ENCODE measurements at regions not wholly inside any gene's neighbourhood (a gene's known extent, or its start where the extent isn't known, plus 50 kb on each side); places are given as distances from the start of the nearest gene placed in this dataset.

DNA sequence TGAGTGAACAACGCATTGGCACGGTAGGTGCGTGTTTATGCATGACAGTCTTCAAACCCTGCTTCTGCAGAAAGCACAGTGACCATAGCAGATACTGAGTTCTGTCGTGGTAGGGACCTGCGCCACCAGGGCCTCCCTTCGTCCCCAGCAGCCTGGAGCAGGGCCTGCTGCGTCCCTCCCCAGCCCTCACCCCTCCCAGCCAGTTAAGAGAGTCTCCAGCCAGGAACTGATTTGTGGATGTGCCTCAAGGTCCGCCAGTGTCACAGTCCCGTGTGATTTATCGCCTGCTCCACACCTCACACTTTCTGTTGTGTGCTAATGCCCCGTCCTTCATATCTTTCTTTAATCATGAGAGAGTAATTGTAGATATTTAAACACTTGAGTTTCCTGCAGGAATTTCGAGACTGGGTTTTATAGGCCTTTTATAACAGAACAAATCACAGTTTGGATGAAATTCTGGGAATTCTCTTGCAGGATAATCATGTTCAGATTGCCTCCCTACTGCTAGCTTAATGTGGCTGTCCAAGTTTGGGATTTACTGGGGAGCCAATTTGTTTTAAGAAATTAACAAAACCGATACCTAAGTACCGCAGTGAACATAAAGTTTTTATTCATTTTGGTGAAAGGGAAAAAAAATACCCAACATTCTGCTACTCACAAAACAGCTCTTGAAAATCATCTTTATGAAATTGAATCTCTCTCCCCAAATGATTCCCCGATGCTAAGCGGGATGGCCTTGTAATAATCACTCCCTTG, 438.6 kb downstream of the TSHZ3 start:
- no peak overlapping the region for H3K4me3 ChIP-seq
- DNase-seq = no peak
- H3K27ac ChIP-seq (replicated peaks) = no peak overlapping the region
- no peaks in the 10 kb centered on the region for H3K9me3 ChIP-seq (replicated peaks)
- TF ChIP-seq, protein P1, sequence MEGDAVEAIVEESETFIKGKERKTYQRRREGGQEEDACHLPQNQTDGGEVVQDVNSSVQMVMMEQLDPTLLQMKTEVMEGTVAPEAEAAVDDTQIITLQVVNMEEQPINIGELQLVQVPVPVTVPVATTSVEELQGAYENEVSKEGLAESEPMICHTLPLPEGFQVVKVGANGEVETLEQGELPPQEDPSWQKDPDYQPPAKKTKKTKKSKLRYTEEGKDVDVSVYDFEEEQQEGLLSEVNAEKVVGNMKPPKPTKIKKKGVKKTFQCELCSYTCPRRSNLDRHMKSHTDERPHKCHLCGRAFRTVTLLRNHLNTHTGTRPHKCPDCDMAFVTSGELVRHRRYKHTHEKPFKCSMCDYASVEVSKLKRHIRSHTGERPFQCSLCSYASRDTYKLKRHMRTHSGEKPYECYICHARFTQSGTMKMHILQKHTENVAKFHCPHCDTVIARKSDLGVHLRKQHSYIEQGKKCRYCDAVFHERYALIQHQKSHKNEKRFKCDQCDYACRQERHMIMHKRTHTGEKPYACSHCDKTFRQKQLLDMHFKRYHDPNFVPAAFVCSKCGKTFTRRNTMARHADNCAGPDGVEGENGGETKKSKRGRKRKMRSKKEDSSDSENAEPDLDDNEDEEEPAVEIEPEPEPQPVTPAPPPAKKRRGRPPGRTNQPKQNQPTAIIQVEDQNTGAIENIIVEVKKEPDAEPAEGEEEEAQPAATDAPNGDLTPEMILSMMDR (IDR thresholded peaks at IDR 0.05; ENCODE audit: borderline replicate concordance) = no peak
- H3K4me1 ChIP-seq = no peaks in the 10 kb centered on the region
- no peaks in the 10 kb centered on the region for H3K27me3 ChIP-seq (ENCODE audit: low read depth)
- intact Hi-C loops (cut with micrococcal nuclease) = no loop called here
- H3K36me3 ChIP-seq = no peaks in the 10 kb centered on the region

DNA sequence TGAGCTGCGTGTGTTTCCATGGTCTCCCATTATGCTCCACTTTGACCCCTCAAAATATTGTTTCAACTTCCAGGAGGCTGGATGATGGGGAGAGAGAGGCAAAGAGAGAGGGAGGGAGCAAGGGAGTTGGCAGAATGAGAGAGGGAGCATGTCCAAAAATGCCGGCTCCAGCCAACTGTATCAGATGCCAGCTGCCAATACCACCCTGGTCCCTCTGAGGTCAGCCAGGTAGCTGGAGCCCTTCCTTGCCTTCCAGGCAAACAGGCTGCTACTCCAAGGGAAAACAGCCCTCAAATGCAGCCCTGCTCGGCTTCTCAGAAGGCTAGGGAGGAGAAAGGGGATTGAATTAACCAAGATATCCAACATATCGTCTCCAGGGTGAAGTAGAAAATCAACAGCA, 440.0 kb downstream of the TSHZ3 start:
- H3K9me3 ChIP-seq (replicated peaks) = no peaks in the 10 kb centered on the region
- TF ChIP-seq, protein P1 (IDR thresholded peaks at IDR 0.05; ENCODE audit: borderline replicate concordance) = no peak
- no peaks in the 10 kb centered on the region for H3K4me1 ChIP-seq
- intact Hi-C loops (cut with micrococcal nuclease) = no loop called here
- no peak overlapping the region for H3K27ac ChIP-seq (replicated peaks)
- DNase-seq = no peak
- H3K27me3 ChIP-seq (ENCODE audit: low read depth) = no peaks in the 10 kb centered on the region
- no peaks in the 10 kb centered on the region for H3K36me3 ChIP-seq
- no peak overlapping the region for H3K4me3 ChIP-seq

DNA sequence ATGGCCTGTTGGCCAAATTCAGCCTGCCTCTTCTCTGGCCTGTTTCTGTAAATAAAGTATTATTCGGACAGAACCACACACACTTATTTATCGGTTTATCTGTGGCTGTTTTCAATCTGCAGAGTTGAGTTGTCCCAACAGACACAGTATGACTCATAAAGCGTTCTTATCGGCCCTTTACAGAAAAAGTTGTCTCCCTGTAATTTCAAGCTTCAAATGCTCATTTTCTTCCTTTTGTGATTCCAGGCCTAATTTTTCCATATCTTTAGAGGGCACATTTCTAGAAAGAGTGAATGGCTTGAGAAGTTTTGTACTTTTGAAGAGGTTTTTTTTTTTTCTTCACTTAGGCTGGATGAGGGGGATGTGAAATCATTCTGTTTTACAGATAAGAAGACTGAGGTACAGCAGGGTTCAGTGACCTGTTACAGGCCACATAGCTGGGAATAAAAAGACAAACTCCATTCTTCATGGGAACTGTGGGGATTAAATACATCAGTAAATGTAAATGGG, 440.9 kb downstream of the TSHZ3 start:
- no peak overlapping the region for H3K27ac ChIP-seq (replicated peaks)
- H3K36me3 ChIP-seq = no peaks in the 10 kb centered on the region
- intact Hi-C loops (cut with micrococcal nuclease) = no loop called here
- no peaks in the 10 kb centered on the region for H3K9me3 ChIP-seq (replicated peaks)
- TF ChIP-seq, protein P1 (IDR thresholded peaks at IDR 0.05; ENCODE audit: borderline replicate concordance) = no peak
- no peak for DNase-seq
- no peaks in the 10 kb centered on the region for H3K27me3 ChIP-seq (ENCODE audit: low read depth)
- H3K4me3 ChIP-seq = no peak overlapping the region
- H3K4me1 ChIP-seq = no peaks in the 10 kb centered on the region

DNA sequence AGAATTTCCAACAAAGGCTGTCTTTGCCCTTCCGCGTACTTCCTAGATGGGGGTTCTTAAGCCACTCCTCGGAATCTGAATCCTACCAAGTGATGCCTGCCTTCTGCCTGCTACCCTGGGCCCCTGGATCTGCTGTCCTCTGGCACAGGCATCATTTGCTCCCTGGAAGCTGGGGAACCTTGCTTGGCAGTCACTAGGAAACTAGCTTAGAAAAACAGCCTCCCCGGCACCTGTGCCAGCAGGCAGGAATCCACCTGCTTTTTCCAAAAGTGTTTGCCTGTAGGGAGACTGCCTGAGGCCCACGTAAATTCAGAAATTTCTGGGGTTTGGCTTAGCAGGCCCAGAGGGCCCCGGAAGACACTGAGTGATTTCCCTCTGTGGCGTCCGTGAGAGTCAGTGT, 442.4 kb downstream of the TSHZ3 start:
- DNase-seq = no peak
- H3K9me3 ChIP-seq (replicated peaks) = no peaks in the 10 kb centered on the region
- intact Hi-C loops (cut with micrococcal nuclease) = no loop called here
- H3K4me1 ChIP-seq = no peaks in the 10 kb centered on the region
- TF ChIP-seq, protein P1 (IDR thresholded peaks at IDR 0.05; ENCODE audit: borderline replicate concordance) = no peak
- no peaks in the 10 kb centered on the region for H3K36me3 ChIP-seq
- no peak overlapping the region for H3K27ac ChIP-seq (replicated peaks)
- H3K4me3 ChIP-seq = no peak overlapping the region
- H3K27me3 ChIP-seq (ENCODE audit: low read depth) = no peaks in the 10 kb centered on the region

DNA sequence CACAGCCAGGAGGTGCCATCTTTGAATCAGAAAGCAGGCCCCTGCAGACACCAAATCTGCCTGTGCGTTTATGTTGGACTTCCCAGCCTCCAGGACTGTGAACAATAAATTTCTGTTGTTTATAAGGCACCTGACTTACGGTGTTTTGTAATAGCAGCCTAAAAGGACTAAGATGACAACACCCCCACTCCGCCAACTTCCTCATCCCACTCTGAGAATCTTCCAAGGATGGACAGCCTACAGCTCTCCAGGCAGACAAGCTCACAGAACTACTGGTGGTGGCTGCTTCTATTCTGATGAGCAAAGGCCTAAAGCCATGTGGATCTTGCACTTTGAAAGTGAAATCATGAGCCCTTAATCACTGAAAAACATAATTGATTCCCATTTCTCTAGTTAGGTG, 449.2 kb downstream of the TSHZ3 start:
- intact Hi-C loops (cut with micrococcal nuclease) = no loop called here
- Histone ChIP-seq H3K9me3 (replicated peaks) (no peaks in the 10 kb centered on the region), H3K36me3 (no peaks in the 10 kb centered on the region), H3K27me3 (ENCODE audit: low read depth) (no peaks in the 10 kb centered on the region), H3K4me1 (peaks cover 14% of the 10 kb centered on the region), H3K4me3 (no peak overlapping the region), H3K27ac (replicated peaks) (no peak overlapping the region)
- no peak for DNase-seq
- TF ChIP-seq, protein P1 (IDR thresholded peaks at IDR 0.05; ENCODE audit: borderline replicate concordance) = no peak

All from left ventricle myocardium inferior (tissue), 1 donor.